ENCODE measurements at regions not wholly inside any gene's neighbourhood (a gene's known extent, or its start where the extent isn't known, plus 50 kb on each side); places are given as distances from the start of the nearest gene placed in this dataset.

DNA sequence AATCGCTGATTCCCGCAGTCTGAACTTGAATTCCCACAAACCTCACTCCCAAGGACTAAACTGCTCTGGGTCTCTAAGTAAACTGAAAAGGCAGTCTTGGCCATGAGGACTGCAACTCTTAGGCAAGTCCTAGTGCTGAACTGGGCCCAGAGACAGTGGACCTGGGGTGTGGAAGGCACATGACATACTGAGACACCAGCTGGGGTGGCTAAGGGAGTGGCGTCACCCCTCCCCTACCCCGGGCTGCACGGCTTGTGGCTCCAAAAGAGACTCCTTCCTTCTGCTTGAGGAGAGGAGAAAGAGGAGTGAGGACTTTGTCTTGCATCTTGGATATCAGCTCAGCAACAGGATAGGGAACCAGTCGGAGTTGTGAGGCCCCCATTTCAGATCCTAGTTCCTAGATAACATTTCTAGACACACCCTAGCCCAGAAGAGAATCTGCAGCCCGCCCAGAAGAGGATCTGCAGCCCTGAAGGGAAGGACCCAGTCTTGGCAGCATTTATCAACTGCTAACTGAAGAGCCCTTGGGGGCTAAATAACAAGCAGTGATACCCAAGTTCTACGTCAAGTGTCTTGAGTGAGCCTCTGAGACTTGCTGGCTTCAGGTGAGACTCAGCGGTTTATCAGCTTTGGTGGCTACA is 110.7 kb upstream of the C3orf80 start:
- no peak for TF ChIP-seq EZH2phosphoT487 (IDR thresholded peaks at IDR 0.05; ENCODE audit: borderline replicate concordance, low read depth, low read length)
- TF ChIP-seq, protein P1, sequence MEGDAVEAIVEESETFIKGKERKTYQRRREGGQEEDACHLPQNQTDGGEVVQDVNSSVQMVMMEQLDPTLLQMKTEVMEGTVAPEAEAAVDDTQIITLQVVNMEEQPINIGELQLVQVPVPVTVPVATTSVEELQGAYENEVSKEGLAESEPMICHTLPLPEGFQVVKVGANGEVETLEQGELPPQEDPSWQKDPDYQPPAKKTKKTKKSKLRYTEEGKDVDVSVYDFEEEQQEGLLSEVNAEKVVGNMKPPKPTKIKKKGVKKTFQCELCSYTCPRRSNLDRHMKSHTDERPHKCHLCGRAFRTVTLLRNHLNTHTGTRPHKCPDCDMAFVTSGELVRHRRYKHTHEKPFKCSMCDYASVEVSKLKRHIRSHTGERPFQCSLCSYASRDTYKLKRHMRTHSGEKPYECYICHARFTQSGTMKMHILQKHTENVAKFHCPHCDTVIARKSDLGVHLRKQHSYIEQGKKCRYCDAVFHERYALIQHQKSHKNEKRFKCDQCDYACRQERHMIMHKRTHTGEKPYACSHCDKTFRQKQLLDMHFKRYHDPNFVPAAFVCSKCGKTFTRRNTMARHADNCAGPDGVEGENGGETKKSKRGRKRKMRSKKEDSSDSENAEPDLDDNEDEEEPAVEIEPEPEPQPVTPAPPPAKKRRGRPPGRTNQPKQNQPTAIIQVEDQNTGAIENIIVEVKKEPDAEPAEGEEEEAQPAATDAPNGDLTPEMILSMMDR (conservative IDR thresholded peaks at IDR 0.05; ENCODE audit: low read length): no peak
